H1 (cell line): ENCODE measurements at regions not wholly inside any gene's neighbourhood (a gene's known extent, or its start where the extent isn't known, plus 50 kb on each side); places are given as distances from the start of the nearest gene placed in this dataset.

Source experiments
- CTCF ChIA-PET: fragments of 300-600 bp; sonication (Branson Sonifier 250); formaldehyde crosslinking; loops from one replicate; lab custom pipeline; 2021; ENCODE audit not compliant: partially characterized antibody; lab: Charles Lee
- POLR2A ChIA-PET: fragments of 300-600 bp; sonication (Branson Sonifier 250); formaldehyde crosslinking; loops from one replicate; lab custom pipeline; 2021; ENCODE audit warnings: inconsistent platforms; ENCODE audit not compliant: partially characterized antibody; lab: Charles Lee
- DNase-seq, 2 experiments: peaks; one replicate each; pipeline versions ENCODE4 v3.0.0 to v3.0.0-alpha.2; 2010 to 2022; ENCODE audit warnings: low spot score in 2 of 2, low read depth in 1 of 2, mixed read lengths in 1 of 2
- FAIRE-seq: peaks from 2 replicates; lab custom pipeline; 2011; peaks lifted over from hg19 to GRCh38; lab: Jason Lieb, UNC
- H2AFZ ChIP-seq: 2 replicates; pipeline ENCODE4 v1.8.1; 2012; ENCODE audit warnings: low read length, inconsistent platforms
- H2AK5ac ChIP-seq: 2 replicates; pipeline ENCODE4 v1.6.1; 2013; ENCODE audit warnings: low read depth, low read length
- H2BK120ac ChIP-seq: replicated peaks from 2 replicates; pipeline ENCODE3; 2013; ENCODE audit warnings: low read depth, low read length, inconsistent platforms
- H2BK12ac ChIP-seq: 2 replicates; pipeline ENCODE4 v1.6.1; 2013; ENCODE audit warnings: low read depth, low read length
- H2BK15ac ChIP-seq: 2 replicates; pipeline ENCODE4 v1.6.1; 2013; ENCODE audit warnings: low read length
- H2BK20ac ChIP-seq: 2 replicates; pipeline ENCODE4 v1.6.1; 2013; ENCODE audit warnings: low read length
- H2BK5ac ChIP-seq: 2 replicates; pipeline ENCODE4 v1.6.1; 2013; ENCODE audit warnings: low read depth, low read length
- H3K14ac ChIP-seq: 2 replicates; pipeline ENCODE4 v1.6.1; 2013; ENCODE audit warnings: inconsistent platforms; ENCODE audit not compliant: insufficient read length
- H3K18ac ChIP-seq: 2 replicates; pipeline ENCODE4 v1.6.1; 2013; ENCODE audit warnings: low read length; ENCODE audit errors: extremely low read depth
- H3K23ac ChIP-seq: 2 replicates; pipeline ENCODE4 v1.6.1; 2013; ENCODE audit warnings: inconsistent platforms; ENCODE audit not compliant: insufficient read length
- H3K23me2 ChIP-seq: 2 replicates; pipeline ENCODE4 v1.6.1; 2013; ENCODE audit warnings: low read depth, low read length
- H3K27ac ChIP-seq: 2 replicates; pipeline ENCODE4 v1.6.1; 2011; ENCODE audit warnings: low read depth, low read length, inconsistent platforms
- H3K27me3 ChIP-seq, 4 experiments: replicated peaks in 1 of 4; 1 replicate in 1 of 4; 2 replicates in 3 of 4; pipeline versions ENCODE4 v1.6.1 to v1.8.1; 2011 to 2013; ENCODE audit warnings: low read length in 3 of 4, mild to moderate bottlenecking in 3 of 4, inconsistent platforms in 2 of 4, mixed read lengths in 2 of 4, moderate library complexity in 1 of 4; ENCODE audit not compliant: control insufficient read depth in 3 of 4, insufficient read depth in 3 of 4; ENCODE audit errors: extremely low read depth in 1 of 4
- H3K36me3 ChIP-seq, 4 experiments: 2 replicates each; pipeline versions ENCODE4 v1.6.1 to v1.8.1; 2011 to 2013; ENCODE audit warnings: mild to moderate bottlenecking in 4 of 4, low read length in 3 of 4, moderate library complexity in 2 of 4, control low read depth in 1 of 4, inconsistent platforms in 1 of 4; ENCODE audit not compliant: insufficient read depth in 4 of 4, control insufficient read depth in 2 of 4
- H3K4ac ChIP-seq: replicated peaks from 2 replicates; pipeline ENCODE3; 2013; ENCODE audit warnings: low read length, low read depth, mixed read lengths, inconsistent platforms; ENCODE audit not compliant: insufficient read length
- H3K4me1 ChIP-seq, 4 experiments: replicated peaks in 1 of 4; 1 replicate in 1 of 4; 2 replicates in 3 of 4; pipeline versions ENCODE4 v1.6.1 to v1.8.1; 2011 to 2013; ENCODE audit warnings: low read length in 3 of 4, inconsistent platforms in 2 of 4, mixed read lengths in 1 of 4; ENCODE audit not compliant: insufficient read depth in 4 of 4, control insufficient read depth in 3 of 4
- H3K4me2 ChIP-seq, 2 experiments: 2 replicates each; pipeline versions ENCODE4 v1.6.1 to v1.8.1; 2011 to 2013; ENCODE audit warnings: low read depth in 2 of 2, low read length in 2 of 2, control low read depth in 1 of 2, inconsistent platforms in 1 of 2, mild to moderate bottlenecking in 1 of 2; ENCODE audit not compliant: insufficient read depth in 1 of 2
- H3K4me3 ChIP-seq, 4 experiments: fragments of 200-600, 300-600 bp in 1 of 4; sonication (generic), shearing (Covaris generic), sonication (Bioruptor Twin) in 1 of 4; 2 replicates each; pipeline versions ENCODE4 v1.5.1 to v1.8.1; 2011 to 2016; ENCODE audit warnings: low read length in 4 of 4, low read depth in 3 of 4, control low read depth in 2 of 4, inconsistent platforms in 2 of 4, mild to moderate bottlenecking in 2 of 4, mixed read lengths in 1 of 4, moderate library complexity in 1 of 4; ENCODE audit not compliant: insufficient read depth in 2 of 4; ENCODE audit errors: extremely low read depth in 1 of 4
- H3K56ac ChIP-seq: replicated peaks from 2 replicates; pipeline ENCODE3; 2013; ENCODE audit warnings: low read depth, mild to moderate bottlenecking, mixed read lengths, low read length, inconsistent platforms; ENCODE audit not compliant: insufficient read length
- H3K79me1 ChIP-seq: 2 replicates; pipeline ENCODE4 v1.6.1; 2013; ENCODE audit warnings: low read depth, low read length, control low read depth
- H3K79me2 ChIP-seq, 2 experiments: 2 replicates each; pipeline versions ENCODE4 v1.6.1 to v1.8.1; 2012 to 2013; ENCODE audit warnings: low read length in 2 of 2, mild to moderate bottlenecking in 2 of 2, inconsistent platforms in 1 of 2; ENCODE audit not compliant: insufficient read depth in 2 of 2, control insufficient read depth in 1 of 2
- H3K9ac ChIP-seq, 4 experiments: replicated peaks in 1 of 4; 1 replicate in 1 of 4; 2 replicates in 3 of 4; pipeline versions ENCODE4 v1.6.1 to v1.8.1; 2011 to 2013; ENCODE audit warnings: low read depth in 3 of 4, low read length in 3 of 4, control low read depth in 2 of 4, mild to moderate bottlenecking in 2 of 4, moderate library complexity in 2 of 4, inconsistent platforms in 1 of 4; ENCODE audit errors: extremely low read depth in 1 of 4
- H3K9me3 ChIP-seq, 2 experiments: 2 replicates each; pipeline versions ENCODE4 v1.6.1 to v1.8.1; 2012 to 2013; ENCODE audit warnings: mild to moderate bottlenecking in 2 of 2, moderate library complexity in 2 of 2, control low read depth in 1 of 2, inconsistent platforms in 1 of 2, low read depth in 1 of 2, low read length in 1 of 2, mixed read lengths in 1 of 2; ENCODE audit not compliant: insufficient read depth in 2 of 2
- H4K20me1 ChIP-seq, 2 experiments: replicated peaks in 1 of 2; 2 replicates each; pipeline versions ENCODE3 to v1.8.1; 2011 to 2013; ENCODE audit warnings: inconsistent platforms in 2 of 2, low read length in 2 of 2, mild to moderate bottlenecking in 1 of 2; ENCODE audit not compliant: insufficient read depth in 2 of 2, control insufficient read depth in 1 of 2
- H4K5ac ChIP-seq: 2 replicates; pipeline ENCODE4 v1.6.1; 2013; ENCODE audit warnings: low read length, low read depth, mixed read lengths, inconsistent platforms; ENCODE audit not compliant: insufficient read length
- H4K8ac ChIP-seq: 2 replicates; pipeline ENCODE4 v1.8.0; 2013; ENCODE audit warnings: mild to moderate bottlenecking, moderate library complexity, low read length, inconsistent platforms; ENCODE audit not compliant: insufficient read depth; ENCODE audit errors: extremely low read depth
- H4K91ac ChIP-seq: replicated peaks from 2 replicates; pipeline ENCODE3; 2013; ENCODE audit warnings: low read length, mixed read lengths, inconsistent platforms; ENCODE audit not compliant: insufficient read length
- CHD2 ChIP-seq: IDR thresholded peaks from 2 replicates; pipeline ENCODE4 v1.6.1; 2012; ENCODE audit warnings: low read length, improper control_type of control experiment
- RAD21 ChIP-seq, 2 experiments: IDR thresholded peaks in 1 of 2; conservative IDR thresholded peaks in 1 of 2; 2 replicates each; pipeline ENCODE4 v1.6.1; 2011; ENCODE audit warnings: low read depth in 2 of 2, low read length in 2 of 2, improper control_type of control experiment in 1 of 2, inconsistent platforms in 1 of 2, mild to moderate bottlenecking in 1 of 2, moderate library complexity in 1 of 2
- WGBS, 2 experiments: shearing (Covaris generic) in 1 of 2; methylation state at CpG; one replicate each; pipeline versions ENCODE4 v1.1.6 to v1.1.7; 2013 to 2015; ENCODE audit warnings: low lambda C conversion rate in 2 of 2, mixed read lengths in 2 of 2, inconsistent platforms in 1 of 2, low coverage in 1 of 2, missing lambda C conversion rate in 1 of 2; ENCODE audit not compliant: insufficient replicate concordance in 2 of 2, insufficient coverage in 1 of 2, insufficient read length in 1 of 2; ENCODE audit errors: extremely low coverage in 1 of 2, missing lambda C conversion rate in 1 of 2; 5-methylcytosine and 5-hydroxymethylcytosine counted together
- TF ChIP-seq, protein P1 (sequence below), 3 experiments: IDR thresholded peaks; 1 replicate in 2 of 3; 2 replicates in 1 of 3; pipeline versions ENCODE4 v1.5.1 to v1.6.1; 2011; ENCODE audit warnings: low read length in 3 of 3, mild to moderate bottlenecking in 3 of 3, inconsistent platforms in 2 of 3, low read depth in 1 of 3, moderate library complexity in 1 of 3; ENCODE audit not compliant: insufficient read depth in 1 of 3; ENCODE audit errors: control extremely low read depth in 1 of 3

DNA sequence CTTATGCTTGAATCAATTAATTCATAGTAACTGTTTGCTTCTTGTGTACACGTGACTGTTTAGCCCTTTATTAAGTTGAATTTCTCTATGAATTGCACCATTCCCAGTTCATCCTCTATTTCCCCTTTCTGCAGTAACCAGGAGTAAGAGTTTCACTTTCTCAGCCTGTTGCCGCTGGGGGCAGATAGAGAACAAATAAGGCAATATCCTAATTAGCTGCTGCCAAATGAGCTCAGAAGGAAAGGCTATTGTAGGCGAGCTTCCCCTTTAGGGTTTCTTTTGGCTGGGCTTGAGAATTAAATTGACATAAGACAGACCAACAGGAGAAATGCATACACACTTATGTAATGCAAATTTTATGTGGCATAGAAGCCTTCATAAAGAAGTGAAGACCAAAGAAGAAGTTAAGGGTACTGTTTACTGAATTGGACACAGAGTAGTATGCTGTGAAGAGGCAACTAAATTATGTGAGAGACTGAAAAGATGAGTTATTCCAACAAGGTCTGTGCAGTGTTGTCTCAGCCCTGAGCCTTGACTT is 1594.7 kb downstream of the TECRL start:
- Histone ChIP-seq H3K4me2 (no peak overlapping the region), H2BK12ac (no peak overlapping the region), H3K9ac (no peak overlapping the region), H3K4me1 (no peaks in the 10 kb centered on the region), H2BK5ac (no peak overlapping the region), H2BK15ac (no peak overlapping the region), H2AK5ac (no peak overlapping the region), H3K14ac (no peak overlapping the region), H2BK120ac (no peak overlapping the region), H2AFZ (no peak overlapping the region), H3K36me3 (no peaks in the 10 kb centered on the region)
- no peak for FAIRE-seq
- CTCF ChIA-PET = interaction anchor here (0.6 kb wide), 1 partner anchor 138 kb away, joined by 3 read pairs; no protein-coding TSS in a partner anchor
- peak in 1 of 2 experiments; percentile 14; a peak in 1 of 4 replicates for TF ChIP-seq RAD21 (IDR thresholded peaks at IDR 0.05 in 1 of 2, conservative IDR thresholded peaks at IDR 0.05 in 1 of 2; ENCODE audit: low read depth in 2 of 2, low read length in 2 of 2)
- TF ChIP-seq, protein P1, sequence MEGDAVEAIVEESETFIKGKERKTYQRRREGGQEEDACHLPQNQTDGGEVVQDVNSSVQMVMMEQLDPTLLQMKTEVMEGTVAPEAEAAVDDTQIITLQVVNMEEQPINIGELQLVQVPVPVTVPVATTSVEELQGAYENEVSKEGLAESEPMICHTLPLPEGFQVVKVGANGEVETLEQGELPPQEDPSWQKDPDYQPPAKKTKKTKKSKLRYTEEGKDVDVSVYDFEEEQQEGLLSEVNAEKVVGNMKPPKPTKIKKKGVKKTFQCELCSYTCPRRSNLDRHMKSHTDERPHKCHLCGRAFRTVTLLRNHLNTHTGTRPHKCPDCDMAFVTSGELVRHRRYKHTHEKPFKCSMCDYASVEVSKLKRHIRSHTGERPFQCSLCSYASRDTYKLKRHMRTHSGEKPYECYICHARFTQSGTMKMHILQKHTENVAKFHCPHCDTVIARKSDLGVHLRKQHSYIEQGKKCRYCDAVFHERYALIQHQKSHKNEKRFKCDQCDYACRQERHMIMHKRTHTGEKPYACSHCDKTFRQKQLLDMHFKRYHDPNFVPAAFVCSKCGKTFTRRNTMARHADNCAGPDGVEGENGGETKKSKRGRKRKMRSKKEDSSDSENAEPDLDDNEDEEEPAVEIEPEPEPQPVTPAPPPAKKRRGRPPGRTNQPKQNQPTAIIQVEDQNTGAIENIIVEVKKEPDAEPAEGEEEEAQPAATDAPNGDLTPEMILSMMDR (IDR thresholded peaks at IDR 0.05; ENCODE audit: control extremely low read depth in 1 of 3, insufficient read depth in 1 of 3, low read depth in 1 of 3, low read length in 3 of 3) = peak in 1 of 3 experiments; percentile 1; a peak in 1 of 4 replicates
- no peak for TF ChIP-seq CHD2
- TF ChIP-seq, all 59 proteins: peak for 2
- Histone ChIP-seq H3K9me3 (no peaks in the 10 kb centered on the region), H3K23me2 (no peaks in the 10 kb centered on the region), H2BK20ac (no peak overlapping the region), H3K79me1 (no peaks in the 10 kb centered on the region), H3K27ac (no peak overlapping the region), H3K18ac (no peak overlapping the region), H4K91ac (no peak overlapping the region), H3K27me3 (no peaks in the 10 kb centered on the region), H4K8ac (no peak overlapping the region), H3K4ac (no peak overlapping the region), H3K4me3 (no peak overlapping the region), H4K20me1 (no peaks in the 10 kb centered on the region), H3K56ac (no peak overlapping the region), H4K5ac (no peak overlapping the region), H3K23ac (no peak overlapping the region), H3K79me2 (no peaks in the 10 kb centered on the region)
- WGBS, 2 experiments = 58% methylated on average over 3 of the region's 3 CpGs; no CpG with 5 or more reads in 1 of the 2 experiments
- DNase-seq = no peak
- POLR2A ChIA-PET = no interaction called here
